ENCODE measurements at regions not wholly inside any gene's neighbourhood (a gene's known extent, or its start where the extent isn't known, plus 50 kb on each side); places are given as distances from the start of the nearest gene placed in this dataset.

DNA sequence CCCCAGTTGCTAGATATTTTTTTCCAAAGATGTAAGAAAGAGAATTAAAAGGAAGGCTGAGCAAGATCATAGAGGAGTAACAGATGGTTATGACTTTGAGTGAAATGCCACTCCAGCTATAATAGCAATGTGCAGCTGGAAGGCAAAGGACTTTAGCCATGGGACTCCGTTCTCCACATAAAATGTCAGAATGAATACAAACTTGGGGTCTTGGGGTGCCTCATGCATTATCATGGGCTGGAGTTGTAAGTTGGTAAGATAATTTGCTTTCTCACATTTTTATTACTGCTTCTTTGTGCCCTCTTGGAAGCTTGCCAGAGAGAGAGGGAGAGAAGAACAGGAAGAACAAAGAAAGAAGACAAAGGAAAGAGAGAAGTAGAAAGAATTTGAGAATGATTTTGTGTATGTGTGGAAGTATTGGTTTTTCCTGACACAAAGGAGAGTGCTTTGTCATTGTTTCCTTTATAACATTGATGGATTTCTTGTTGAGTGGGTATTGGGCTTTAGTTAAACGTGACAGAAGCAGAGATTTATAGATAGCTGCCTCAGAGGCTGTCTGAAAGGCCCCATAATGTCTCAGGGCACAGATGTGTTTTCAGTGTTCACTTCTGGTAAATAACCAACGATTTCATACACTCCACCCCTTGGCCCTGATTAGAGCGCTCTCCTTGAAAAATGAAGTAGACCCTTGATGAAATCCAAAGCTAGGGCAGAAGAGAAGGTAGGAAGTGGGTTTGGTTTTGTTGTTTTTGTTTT lies 715.3 kb downstream of the NR2F2 start:
- TF ChIP-seq POLR2A (IDR thresholded peaks at IDR 0.05) (no peak), CTCF (IDR thresholded peaks at IDR 0.05) (no peak)
